Upper lobe of right lung (tissue), 1 donor: ENCODE measurements at regions not wholly inside any gene's neighbourhood (a gene's known extent, or its start where the extent isn't known, plus 50 kb on each side); places are given as distances from the start of the nearest gene placed in this dataset.

ENCODE experiments used
- ATAC-seq: fragments of 200-7000 bp; cut with Tn5 transposase; one replicate; pipeline ENCODE4 v1.9.1; 2020; ENCODE audit warnings: mild to moderate bottlenecking, moderate library complexity
- DNase-seq: peaks from one replicate; pipeline ENCODE4 v3.0.0-alpha.2; 2020
- H3K27ac ChIP-seq: fragments of 200-600 bp; one replicate; pipeline ENCODE4 v1.8.0; 2022
- H3K27me3 ChIP-seq: fragments of 200-600 bp; one replicate; pipeline ENCODE4 v1.8.0; 2022; ENCODE audit warnings: mild to moderate bottlenecking
- H3K36me3 ChIP-seq: fragments of 200-600 bp; one replicate; pipeline ENCODE4 v1.8.0; 2022
- H3K4me1 ChIP-seq: fragments of 200-600 bp; one replicate; pipeline ENCODE4 v1.8.0; 2022
- H3K4me3 ChIP-seq: fragments of 200-600 bp; one replicate; pipeline ENCODE4 v1.8.0; 2022; ENCODE audit warnings: mild to moderate bottlenecking
- H3K9me3 ChIP-seq: fragments of 200-600 bp; one replicate; pipeline ENCODE4 v1.8.0; 2022
- CTCF ChIP-seq: fragments of 200-600 bp; IDR thresholded peaks from one replicate; pipeline ENCODE4 v1.8.0; 2022; ENCODE audit warnings: antibody characterized with exemption
- intact Hi-C: fragments of 100-400 bp; cut with DNase I; formaldehyde crosslinking; loops from one replicate; pipeline ENCODE4 v1.11.0; 2022
- donor health status: DM: no; HTN: yes; CAD: no; lungs with severe emphysema.

GRCh38 chr5:176738637-176739250 is 71.6 kb upstream of the UNC5A start:
- H3K9me3 ChIP-seq: no peaks in the 10 kb centered on the region
- no peak overlapping the region for H3K4me3 ChIP-seq
- no peak overlapping the region for H3K27ac ChIP-seq
- DNase-seq (peak; percentile 37), ATAC-seq (no peak)
- H3K36me3 ChIP-seq: no peaks in the 10 kb centered on the region
- no peak for TF ChIP-seq CTCF
- intact Hi-C loops: no loop called here
- H3K27me3 ChIP-seq: peaks cover 85% of the 10 kb centered on the region
- H3K4me1 ChIP-seq: no peaks in the 10 kb centered on the region

GRCh38 chr5:176739461-176740051 is 70.8 kb upstream of the UNC5A start:
- peaks cover 91% of the 10 kb centered on the region for H3K27me3 ChIP-seq
- intact Hi-C loops: no loop called here

GRCh38 chr5:176740131-176740701 is 70.1 kb upstream of the UNC5A start:
- Histone ChIP-seq H3K4me3 (no peak overlapping the region), H3K9me3 (no peaks in the 10 kb centered on the region), H3K36me3 (no peaks in the 10 kb centered on the region), H3K27ac (no peak overlapping the region), H3K27me3 (peaks cover 90% of the 10 kb centered on the region), H3K4me1 (no peaks in the 10 kb centered on the region)
- intact Hi-C loops: no loop called here
- TF ChIP-seq CTCF: no peak
- ATAC-seq: no peak
- peak; percentile 21 for DNase-seq

More at GRCh38 chr5:176739461-176740051, 70.8 kb upstream of the UNC5A start:
- Histone ChIP-seq H3K9me3 (no peaks in the 10 kb centered on the region), H3K27ac (no peak overlapping the region), H3K36me3 (no peaks in the 10 kb centered on the region), H3K4me3 (no peak overlapping the region), H3K4me1 (no peaks in the 10 kb centered on the region)
- no peak for TF ChIP-seq CTCF
- ATAC-seq: no peak
- peak; percentile 63 for DNase-seq

GRCh38 chr5:176740702-176741496 is 69.5 kb upstream of the UNC5A start:
- intact Hi-C loops: no loop called here
- TF ChIP-seq CTCF: no peak
- Histone ChIP-seq H3K36me3 (no peaks in the 10 kb centered on the region), H3K27me3 (peaks cover 91% of the 10 kb centered on the region), H3K9me3 (no peaks in the 10 kb centered on the region), H3K4me1 (no peaks in the 10 kb centered on the region), H3K4me3 (no peak overlapping the region), H3K27ac (no peak overlapping the region)
- ATAC-seq (no peak), DNase-seq (peak; percentile 44)

GRCh38 chr5:176741561-176742211 is 68.7 kb upstream of the UNC5A start:
- ATAC-seq: no peak
- DNase-seq: peak; percentile 54
- peaks cover 92% of the 10 kb centered on the region for H3K27me3 ChIP-seq

More at GRCh38 chr5:176741561-176742211, 68.7 kb upstream of the UNC5A start:
- intact Hi-C loops: no loop called here
- H3K9me3 ChIP-seq: no peaks in the 10 kb centered on the region
- H3K4me1 ChIP-seq: no peaks in the 10 kb centered on the region
- H3K27ac ChIP-seq: no peak overlapping the region
- H3K36me3 ChIP-seq: no peaks in the 10 kb centered on the region
- no peak overlapping the region for H3K4me3 ChIP-seq
- no peak for TF ChIP-seq CTCF
